H1 (cell line): ENCODE measurements at regions not wholly inside any gene's neighbourhood (a gene's known extent, or its start where the extent isn't known, plus 50 kb on each side); places are given as distances from the start of the nearest gene placed in this dataset.

Experiments used
- EP300 ChIP-seq, 2 experiments: IDR thresholded peaks; 1 replicate in 1 of 2; 2 replicates in 1 of 2; pipeline ENCODE4 v1.6.1; 2011 to 2012; ENCODE audit warnings: low read depth in 2 of 2, low read length in 2 of 2, mild to moderate bottlenecking in 2 of 2, borderline replicate concordance in 1 of 2, inconsistent platforms in 1 of 2, moderate library complexity in 1 of 2
- RAD21 ChIP-seq, 2 experiments: IDR thresholded peaks in 1 of 2; conservative IDR thresholded peaks in 1 of 2; 2 replicates each; pipeline ENCODE4 v1.6.1; 2011; ENCODE audit warnings: low read depth in 2 of 2, low read length in 2 of 2, improper control_type of control experiment in 1 of 2, inconsistent platforms in 1 of 2, mild to moderate bottlenecking in 1 of 2, moderate library complexity in 1 of 2
- SIX5 ChIP-seq: IDR thresholded peaks from 2 replicates; pipeline ENCODE4 v1.6.1; 2011; ENCODE audit warnings: mild to moderate bottlenecking, low read depth, low read length

DNA sequence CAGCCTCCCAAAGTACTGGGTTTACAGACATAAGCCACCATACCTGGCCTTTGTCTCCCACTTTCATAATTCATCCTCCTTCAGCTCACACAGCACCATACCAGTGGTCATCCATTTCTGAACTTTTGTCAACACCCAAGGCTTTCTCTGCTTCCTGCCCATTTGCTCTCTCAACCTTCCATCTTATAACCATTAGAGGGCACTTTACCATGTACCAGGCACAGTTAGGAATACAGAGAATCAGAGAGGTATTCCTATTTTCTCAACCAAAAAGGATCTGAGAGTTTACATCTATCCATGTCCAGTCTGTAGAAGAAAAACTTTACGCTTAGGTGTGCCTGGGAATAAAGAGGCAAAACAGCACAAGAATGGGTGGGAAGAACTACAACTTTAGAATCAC is 397.6 kb downstream of the BUD13 start (continued):
- TF ChIP-seq RAD21 (IDR thresholded peaks at IDR 0.05 in 1 of 2, conservative IDR thresholded peaks at IDR 0.05 in 1 of 2; ENCODE audit: low read depth in 2 of 2, low read length in 2 of 2) (peak; percentile 12 to 35; a peak in 1 of 4 replicates), EP300 (IDR thresholded peaks at IDR 0.05; ENCODE audit: borderline replicate concordance in 1 of 2, low read depth in 2 of 2, low read length in 2 of 2) (no peak), SIX5 (no peak)
